IMR-90 (cell line): ENCODE measurements at regions not wholly inside any gene's neighbourhood (a gene's known extent, or its start where the extent isn't known, plus 50 kb on each side); places are given as distances from the start of the nearest gene placed in this dataset.
A peak's percentile ranks its signal among the peaks of the same experiment; 100 is the strongest.

ENCODE experiments used
- ATAC-seq: fragments of 200-7000 bp; cut with Tn5 transposase; 2 replicates; pipeline ENCODE4 v1.9.1; 2020; ENCODE audit warnings: low read depth, mild to moderate bottlenecking, moderate library complexity
- BruUV-seq: library from RNA; stranded (reverse); fragments of 400-500 nt; replicated peaks from 2 replicates; lab custom pipeline; 2021; lab: Mats Ljungman, UMichigan
- CTCF ChIA-PET: fragments of 300-600 bp; formaldehyde crosslinking; extraction: SDS; loops from one replicate; lab custom pipeline; 2021; ENCODE audit warnings: antibody characterized with exemption; lab: Yijun Ruan, JAX
- POLR2A ChIA-PET: fragments of 300-600 bp; sonication (Branson Sonifier 250); formaldehyde crosslinking; loops from one replicate; lab custom pipeline; 2022; ENCODE audit warnings: antibody characterized with exemption; ENCODE audit not compliant: unreplicated experiment; lab: Charles Lee
- DNase-seq: peaks from one replicate; pipeline ENCODE4 v3.0.0; 2013
- H2AFZ ChIP-seq: replicated peaks from 2 replicates; pipeline ENCODE3; 2013; ENCODE audit warnings: low read length, mild to moderate bottlenecking; ENCODE audit not compliant: poor library complexity
- H2AK5ac ChIP-seq: 2 replicates; pipeline ENCODE4 v1.6.1; 2013; ENCODE audit warnings: low read depth, low read length, inconsistent platforms
- H2AK9ac ChIP-seq: replicated peaks from 2 replicates; pipeline ENCODE3; 2013; ENCODE audit warnings: mild to moderate bottlenecking, low read depth, low read length, moderate library complexity; ENCODE audit not compliant: poor library complexity
- H2BK120ac ChIP-seq: 2 replicates; pipeline ENCODE4 v1.6.1; 2013; ENCODE audit warnings: low read depth, low read length, inconsistent platforms
- H2BK15ac ChIP-seq: 3 replicates; pipeline ENCODE4 v1.6.1; 2013; ENCODE audit warnings: low read depth, low read length, inconsistent platforms
- H2BK20ac ChIP-seq: 2 replicates; pipeline ENCODE4 v1.6.1; 2013; ENCODE audit warnings: low read depth, mild to moderate bottlenecking, inconsistent platforms, low read length, moderate library complexity
- H2BK5ac ChIP-seq: 2 replicates; pipeline ENCODE4 v1.6.1; 2013; ENCODE audit warnings: mild to moderate bottlenecking, low read depth, low read length, inconsistent platforms; ENCODE audit not compliant: poor library complexity, severe bottlenecking
- H3K14ac ChIP-seq: replicated peaks from 2 replicates; pipeline ENCODE4 v1.6.1; 2013; ENCODE audit warnings: low read depth, low read length, inconsistent platforms
- H3K18ac ChIP-seq: 2 replicates; pipeline ENCODE4 v1.6.1; 2013; ENCODE audit warnings: low read depth, low read length, control low read depth
- H3K23ac ChIP-seq: 2 replicates; pipeline ENCODE4 v1.6.1; 2013; ENCODE audit warnings: low read depth, low read length, inconsistent platforms
- H3K27ac ChIP-seq: 2 replicates; pipeline ENCODE4 v1.5.1; 2013; ENCODE audit warnings: mild to moderate bottlenecking, control low read depth, low read length; ENCODE audit not compliant: insufficient read depth
- H3K27me3 ChIP-seq: 2 replicates; pipeline ENCODE4 v1.6.1; 2013; ENCODE audit warnings: low read length; ENCODE audit not compliant: control insufficient read depth, insufficient read depth
- H3K36me3 ChIP-seq: 2 replicates; pipeline ENCODE4 v1.6.1; 2013; ENCODE audit warnings: low read length, mixed read lengths; ENCODE audit not compliant: control insufficient read depth, insufficient read depth
- H3K4ac ChIP-seq: 2 replicates; pipeline ENCODE4 v1.6.1; 2013; ENCODE audit warnings: low read depth, low read length, inconsistent platforms
- H3K4me1 ChIP-seq: 2 replicates; pipeline ENCODE4 v1.6.1; 2013; ENCODE audit warnings: low read length, mixed read lengths; ENCODE audit not compliant: control insufficient read depth, insufficient read depth
- H3K4me2 ChIP-seq: 2 replicates; pipeline ENCODE4 v1.6.1; 2013; ENCODE audit warnings: low read depth, mild to moderate bottlenecking, control low read depth, low read length, moderate library complexity
- H3K4me3 ChIP-seq: 2 replicates; pipeline ENCODE4 v1.5.1; 2013; ENCODE audit warnings: low read depth, mild to moderate bottlenecking, control low read depth, low read length, moderate library complexity; ENCODE audit not compliant: insufficient read depth
- H3K56ac ChIP-seq: 2 replicates; pipeline ENCODE4 v1.6.1; 2013; ENCODE audit warnings: low read length, inconsistent platforms; ENCODE audit not compliant: insufficient read depth; ENCODE audit errors: extremely low read depth
- H3K79me1 ChIP-seq, 2 experiments: 2 replicates each; pipeline ENCODE4 v1.6.1; 2013; ENCODE audit warnings: low read length in 2 of 2, inconsistent platforms in 1 of 2, low read depth in 1 of 2
- H3K9ac ChIP-seq: 2 replicates; pipeline ENCODE4 v1.6.1; 2013; ENCODE audit warnings: low read depth, low read length, control low read depth
- H3K9me1 ChIP-seq: 2 replicates; pipeline ENCODE4 v1.6.1; 2013; ENCODE audit warnings: low read length, inconsistent platforms; ENCODE audit not compliant: insufficient read depth
- H3K9me3 ChIP-seq: 2 replicates; pipeline ENCODE4 v1.6.1; 2013; ENCODE audit warnings: low read length; ENCODE audit not compliant: control insufficient read depth, insufficient read depth
- H4K20me1 ChIP-seq: 2 replicates; pipeline ENCODE4 v1.6.1; 2013; ENCODE audit warnings: low read length, inconsistent platforms; ENCODE audit not compliant: insufficient read depth
- H4K5ac ChIP-seq: 2 replicates; pipeline ENCODE4 v1.6.1; 2013; ENCODE audit warnings: mild to moderate bottlenecking, low read depth, low read length, control low read depth
- H4K8ac ChIP-seq, 2 experiments: 2 replicates each; pipeline ENCODE4 v1.6.1; 2013; ENCODE audit warnings: low read depth in 2 of 2, low read length in 2 of 2, control low read depth in 1 of 2, inconsistent platforms in 1 of 2
- H4K91ac ChIP-seq: 2 replicates; pipeline ENCODE4 v1.6.1; 2013; ENCODE audit warnings: low read depth, low read length, inconsistent platforms; ENCODE audit not compliant: insufficient read depth
- BHLHE40 ChIP-seq: fragments of 150-350 bp; IDR thresholded peaks from 2 replicates; pipeline ENCODE4 v1.6.1; 2016; ENCODE audit warnings: mild to moderate bottlenecking, low read depth, low read length
- CEBPB ChIP-seq: IDR thresholded peaks from 2 replicates; pipeline ENCODE4 v1.6.1; 2012; ENCODE audit warnings: low read depth, low read length, improper control_type of control experiment
- FOS ChIP-seq: fragments of 150-350 bp; IDR thresholded peaks from 2 replicates; pipeline ENCODE4 v1.6.1; 2016; ENCODE audit warnings: low read depth, low read length
- MXI1 ChIP-seq: IDR thresholded peaks from 2 replicates; pipeline ENCODE4 v1.6.1; 2012; ENCODE audit warnings: low read depth, mild to moderate bottlenecking, low read length, moderate library complexity, borderline replicate concordance
- RCOR1 ChIP-seq: IDR thresholded peaks from 2 replicates; pipeline ENCODE4 v1.6.1; 2012; ENCODE audit warnings: mild to moderate bottlenecking, low read length, improper control_type of control experiment; ENCODE audit not compliant: insufficient replicate concordance
- WGBS, 2 experiments: methylation state at CpG; one replicate each; pipeline versions ENCODE4 v1.1.5 to v1.1.7; 2013; ENCODE audit warnings: missing lambda C conversion rate in 2 of 2; ENCODE audit not compliant: insufficient read length in 1 of 2; ENCODE audit errors: extremely low coverage in 2 of 2; 5-methylcytosine and 5-hydroxymethylcytosine counted together
- dilution Hi-C: fragments of 300-500 bp; cut with HindIII; formaldehyde crosslinking; loops from one replicate; pipeline ENCODE4 v1.14.3; 2018; ENCODE audit warnings: low sequenced_read_pairs; ENCODE audit not compliant: unreplicated experiment
- in situ Hi-C: fragments of 300-500 bp; cut with MboI; formaldehyde crosslinking; loops from 3 replicates; pipeline ENCODE4 v1.14.3; 2019; ENCODE audit warnings: low sequenced_read_pairs, inconsistent platforms, mixed read lengths
- intact Hi-C: fragments of 100-400 bp; cut with micrococcal nuclease; formaldehyde crosslinking; loops from 2 replicates; pipeline ENCODE4 v1.10.0; 2022
- TF ChIP-seq, protein P1 (sequence below): fragments of 150-350 bp; IDR thresholded peaks from 2 replicates; pipeline ENCODE4 v1.6.1; 2016; ENCODE audit warnings: low read depth, mild to moderate bottlenecking, low read length, moderate library complexity, borderline replicate concordance

DNA sequence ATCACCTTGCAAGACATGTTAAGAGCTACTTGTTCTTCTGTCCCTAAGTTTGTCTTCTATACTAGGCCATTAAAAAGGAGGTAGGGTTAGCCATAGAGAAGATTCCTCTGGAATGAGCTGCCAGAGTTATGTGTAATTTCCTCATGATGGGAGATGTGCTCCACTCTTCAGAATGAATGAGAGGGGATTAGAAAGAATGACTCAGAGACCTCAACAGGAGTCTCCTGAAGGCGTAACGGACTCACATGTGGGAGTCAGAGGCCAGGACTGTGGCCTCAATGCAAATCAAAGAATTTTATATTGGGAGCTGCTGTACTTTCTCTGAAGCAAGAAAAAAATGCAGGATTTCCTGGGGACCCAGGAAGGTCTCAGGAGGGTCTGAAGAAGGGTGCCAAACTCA is 87.8 kb upstream of the ATXN7L3B start:
- WGBS, 2 experiments: 36% methylated on average over 2 of the region's 2 CpGs; no CpG with 5 or more reads in 1 of the 2 experiments
- POLR2A ChIA-PET: no interaction called here
- no TSS peak for BruUV-seq

More for the DNA sequence above, 87.8 kb upstream of the ATXN7L3B start:
- no peak overlapping the region for H3K56ac ChIP-seq
- no peak overlapping the region for H2AFZ ChIP-seq
- CTCF ChIA-PET: interaction anchor here (0.5 kb wide), 1 partner anchor 12 kb away, joined by 3 read pairs; no protein-coding TSS in a partner anchor
- H3K4ac ChIP-seq: no peak overlapping the region
- no peak overlapping the region for H3K27ac ChIP-seq
- no peak overlapping the region for H2BK20ac ChIP-seq
- in situ Hi-C loops (no loop called here), dilution Hi-C loops (no loop called here), intact Hi-C loops (no loop called here)
- H3K9ac ChIP-seq: no peak overlapping the region
- no peak overlapping the region for H4K8ac ChIP-seq
- no peaks in the 10 kb centered on the region for H3K36me3 ChIP-seq
- no peak overlapping the region for H3K4me3 ChIP-seq
- no peak overlapping the region for H2BK15ac ChIP-seq
- DNase-seq (peak; percentile 71), ATAC-seq (no peak)
- no peak overlapping the region for H2AK5ac ChIP-seq
- TF ChIP-seq FOS (peak; percentile 13; the same call in 1 of the 2 replicates), MXI1 (no peak), RCOR1 (no peak), CEBPB (0 out of 2 replicates have a peak, but pooled peaks have one; percentile 1), BHLHE40 (peak; percentile 78)
- TF ChIP-seq, protein P1, sequence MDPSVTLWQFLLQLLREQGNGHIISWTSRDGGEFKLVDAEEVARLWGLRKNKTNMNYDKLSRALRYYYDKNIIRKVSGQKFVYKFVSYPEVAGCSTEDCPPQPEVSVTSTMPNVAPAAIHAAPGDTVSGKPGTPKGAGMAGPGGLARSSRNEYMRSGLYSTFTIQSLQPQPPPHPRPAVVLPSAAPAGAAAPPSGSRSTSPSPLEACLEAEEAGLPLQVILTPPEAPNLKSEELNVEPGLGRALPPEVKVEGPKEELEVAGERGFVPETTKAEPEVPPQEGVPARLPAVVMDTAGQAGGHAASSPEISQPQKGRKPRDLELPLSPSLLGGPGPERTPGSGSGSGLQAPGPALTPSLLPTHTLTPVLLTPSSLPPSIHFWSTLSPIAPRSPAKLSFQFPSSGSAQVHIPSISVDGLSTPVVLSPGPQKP: no peak
- no peak overlapping the region for H2AK9ac ChIP-seq
- H3K4me2 ChIP-seq: no peak overlapping the region
- no peaks in the 10 kb centered on the region for H4K20me1 ChIP-seq
- no peaks in the 10 kb centered on the region for H3K9me3 ChIP-seq
- H4K5ac ChIP-seq: no peak overlapping the region
- H3K27me3 ChIP-seq: no peaks in the 10 kb centered on the region
- H2BK120ac ChIP-seq: no peak overlapping the region
- H3K9me1 ChIP-seq: no peaks in the 10 kb centered on the region
- H3K14ac ChIP-seq: no peak overlapping the region
- no peak overlapping the region for H3K18ac ChIP-seq
- no peaks in the 10 kb centered on the region for H3K4me1 ChIP-seq
- no peak overlapping the region for H4K91ac ChIP-seq
- H2BK5ac ChIP-seq: no peak overlapping the region
- no peaks in the 10 kb centered on the region for H3K79me1 ChIP-seq
- H3K23ac ChIP-seq: no peak overlapping the region
